HepG2 (cell line): ENCODE measurements at regions not wholly inside any gene's neighbourhood (a gene's known extent, or its start where the extent isn't known, plus 50 kb on each side); places are given as distances from the start of the nearest gene placed in this dataset.

ENCODE experiments used
- FOXC1 ChIP-seq: sonication (generic); formaldehyde crosslinking; IDR thresholded peaks from 2 replicates; pipeline ENCODE4 v1.8.0; 2022; ENCODE audit warnings: mild to moderate bottlenecking, missing genetic modification reagents, borderline replicate concordance
- KAT7 ChIP-seq: IDR thresholded peaks from 2 replicates; pipeline ENCODE4 v1.6.1; 2018; ENCODE audit warnings: borderline replicate concordance, missing compliant biosample characterization
- MYNN ChIP-seq: sonication (generic); formaldehyde crosslinking; IDR thresholded peaks from 2 replicates; pipeline ENCODE4 v1.4.0; 2020; ENCODE audit warnings: mild to moderate bottlenecking, low read depth, missing genetic modification reagents
- PCBP2 ChIP-seq: fragments of 200-400 bp; formaldehyde crosslinking; optimal IDR thresholded peaks from 2 replicates; pipeline ENCODE3; 2018; ENCODE audit warnings: low read length, low read depth; ENCODE audit not compliant: poor library complexity, severe bottlenecking
- PHF21A ChIP-seq: sonication (generic); formaldehyde crosslinking; IDR thresholded peaks from 2 replicates; pipeline ENCODE4 v1.5.0; 2020; ENCODE audit warnings: mild to moderate bottlenecking, missing genetic modification reagents
- RFX1 ChIP-seq: fragments of 450-650 bp; IDR thresholded peaks from 2 replicates; pipeline ENCODE4 v1.6.1; 2017
- TAF1 ChIP-seq: sonication (generic); formaldehyde crosslinking; IDR thresholded peaks from 2 replicates; pipeline ENCODE4 v1.4.0; 2020; ENCODE audit warnings: missing genetic modification reagents
- ZNF44 ChIP-seq: sonication (generic); formaldehyde crosslinking; IDR thresholded peaks from 2 replicates; pipeline ENCODE4 v1.5.1; 2020; ENCODE audit warnings: mild to moderate bottlenecking, missing genetic modification reagents
- ZNF75D ChIP-seq: sonication (generic); formaldehyde crosslinking; IDR thresholded peaks from 2 replicates; pipeline ENCODE4 v1.8.1; 2023; ENCODE audit warnings: missing genetic modification reagents, mild to moderate bottlenecking, borderline replicate concordance

DNA sequence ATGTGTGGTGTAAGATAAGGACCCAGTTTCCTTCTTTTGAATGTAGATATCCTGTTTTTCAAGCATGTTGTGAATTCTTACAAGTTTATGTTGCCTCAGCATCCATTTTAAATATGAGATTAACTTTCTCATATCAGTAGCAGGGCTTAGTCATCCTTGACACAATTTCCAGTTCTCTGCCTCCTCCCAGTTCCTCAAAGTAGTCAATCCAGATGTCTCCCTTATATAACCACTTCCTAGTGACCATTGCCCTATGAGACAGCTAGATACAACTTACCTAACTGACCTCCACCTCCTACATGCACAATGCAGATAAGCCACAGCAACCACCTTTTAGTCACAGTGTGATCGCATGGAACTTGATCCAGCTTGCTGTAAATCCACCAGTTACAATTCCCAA lies 269.2 kb upstream of the ZNF521 start:
- TF ChIP-seq ZNF75D (CRISPR knock-in tag) (no peak), RFX1 (no peak), PCBP2 (no peak), FOXC1 (CRISPR knock-in tag) (no peak), KAT7 (CRISPR knock-in tag) (no peak), TAF1 (no peak), ZNF44 (CRISPR knock-in tag) (no peak), PHF21A (no peak), MYNN (CRISPR knock-in tag) (no peak)
